HEK293T (cell line): ENCODE measurements at regions not wholly inside any gene's neighbourhood (a gene's known extent, or its start where the extent isn't known, plus 50 kb on each side); places are given as distances from the start of the nearest gene placed in this dataset.

Source experiments
- CTCF ChIA-PET: fragments of 350-600 bp; formaldehyde crosslinking; extraction: SDS; loops from one replicate; lab custom pipeline; 2021; ENCODE audit warnings: antibody characterized with exemption, inconsistent platforms; lab: Yijun Ruan, JAX
- POLR2A ChIA-PET: fragments of 350-600 bp; formaldehyde crosslinking; extraction: SDS; loops from one replicate; lab custom pipeline; 2020; ENCODE audit warnings: antibody characterized with exemption, inconsistent platforms; lab: Yijun Ruan, JAX
- DNase-seq: peaks from one replicate; pipeline ENCODE4 v3.0.0; 2012; ENCODE audit warnings: mixed read lengths; ENCODE audit errors: extremely low spot score
- ARNT ChIP-seq: fragments of 450-650 bp; IDR thresholded peaks from 2 replicates; pipeline ENCODE4 v1.6.1; 2017; ENCODE audit warnings: mild to moderate bottlenecking
- BHLHE40 ChIP-seq: fragments of 450-650 bp; IDR thresholded peaks from 2 replicates; pipeline ENCODE4 v1.6.1; 2016; ENCODE audit warnings: mild to moderate bottlenecking, moderate library complexity, borderline replicate concordance
- CTBP1 ChIP-seq: fragments of 450-650 bp; IDR thresholded peaks from 2 replicates; pipeline ENCODE4 v1.6.1; 2016; ENCODE audit warnings: borderline replicate concordance
- ELF4 ChIP-seq: fragments of 450-650 bp; IDR thresholded peaks from 2 replicates; pipeline ENCODE4 v1.6.1; 2017; ENCODE audit warnings: antibody characterized with exemption
- FOXA1 ChIP-seq: fragments of 450-650 bp; IDR thresholded peaks from 2 replicates; pipeline ENCODE4 v1.6.1; 2016; ENCODE audit warnings: mild to moderate bottlenecking
- FOXK2 ChIP-seq: fragments of 450-650 bp; IDR thresholded peaks from 2 replicates; pipeline ENCODE4 v1.6.1; 2016; ENCODE audit warnings: mild to moderate bottlenecking
- FOXM1 ChIP-seq: fragments of 450-650 bp; IDR thresholded peaks from 2 replicates; pipeline ENCODE4 v1.6.1; 2017; ENCODE audit warnings: mild to moderate bottlenecking, borderline replicate concordance
- HDGF ChIP-seq: fragments of 450-650 bp; IDR thresholded peaks from 2 replicates; pipeline ENCODE4 v1.6.1; 2017; ENCODE audit warnings: antibody characterized with exemption, borderline replicate concordance
- L3MBTL2 ChIP-seq: fragments of 450-650 bp; conservative IDR thresholded peaks from 2 replicates; pipeline ENCODE4 v1.6.1; 2016; ENCODE audit warnings: mild to moderate bottlenecking
- LEF1 ChIP-seq: fragments of 450-650 bp; IDR thresholded peaks from 2 replicates; pipeline ENCODE4 v1.6.1; 2017; ENCODE audit warnings: mild to moderate bottlenecking, borderline replicate concordance
- NFRKB ChIP-seq: fragments of 450-650 bp; IDR thresholded peaks from 2 replicates; pipeline ENCODE4 v1.6.1; 2016; ENCODE audit warnings: mild to moderate bottlenecking, moderate library complexity
- PKNOX1 ChIP-seq: fragments of 450-650 bp; IDR thresholded peaks from 2 replicates; pipeline ENCODE4 v1.6.1; 2016
- SP1 ChIP-seq: fragments of 450-650 bp; IDR thresholded peaks from 2 replicates; pipeline ENCODE4 v1.6.1; 2017
- SUZ12 ChIP-seq: fragments of 450-650 bp; IDR thresholded peaks from 2 replicates; pipeline ENCODE4 v1.6.1; 2016; ENCODE audit warnings: mild to moderate bottlenecking
- TARDBP ChIP-seq: fragments of 450-650 bp; IDR thresholded peaks from 2 replicates; pipeline ENCODE4 v1.6.1; 2016
- ZNF384 ChIP-seq: fragments of 450-650 bp; IDR thresholded peaks from 2 replicates; pipeline ENCODE4 v1.6.1; 2016

DNA sequence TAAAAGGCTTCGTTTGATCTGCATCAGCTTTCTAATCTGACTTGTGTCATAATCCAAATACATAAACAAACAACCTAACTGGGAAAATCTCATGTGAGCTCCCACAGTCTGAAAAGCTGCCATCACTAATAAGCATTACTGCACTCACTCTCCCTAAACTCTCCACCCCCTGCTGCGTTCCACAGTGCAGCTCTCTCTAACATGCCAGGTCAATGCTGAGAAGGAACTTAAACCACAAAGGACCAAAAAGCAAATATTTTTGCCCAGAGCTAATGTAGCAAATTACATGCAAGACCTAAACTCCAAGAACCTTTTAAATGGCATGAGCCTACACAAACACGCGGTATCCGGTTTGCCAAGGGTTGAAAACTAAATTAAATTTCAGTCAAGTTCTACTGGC, 542.3 kb upstream of the JARID2 start:
- POLR2A ChIA-PET = no interaction called here
- TF ChIP-seq FOXK2 = no peak
- TF ChIP-seq BHLHE40 = no peak
- TF ChIP-seq TARDBP = no peak
- no peak for TF ChIP-seq L3MBTL2
- no peak for TF ChIP-seq FOXA1
- no peak for TF ChIP-seq NFRKB
- TF ChIP-seq FOXM1 = no peak
- no peak for TF ChIP-seq ELF4
- TF ChIP-seq CTBP1 = no peak
- TF ChIP-seq LEF1 = no peak
- no peak for TF ChIP-seq ZNF384
- TF ChIP-seq PKNOX1 = no peak
- no peak for TF ChIP-seq HDGF
- CTCF ChIA-PET = no interaction called here

DNA sequence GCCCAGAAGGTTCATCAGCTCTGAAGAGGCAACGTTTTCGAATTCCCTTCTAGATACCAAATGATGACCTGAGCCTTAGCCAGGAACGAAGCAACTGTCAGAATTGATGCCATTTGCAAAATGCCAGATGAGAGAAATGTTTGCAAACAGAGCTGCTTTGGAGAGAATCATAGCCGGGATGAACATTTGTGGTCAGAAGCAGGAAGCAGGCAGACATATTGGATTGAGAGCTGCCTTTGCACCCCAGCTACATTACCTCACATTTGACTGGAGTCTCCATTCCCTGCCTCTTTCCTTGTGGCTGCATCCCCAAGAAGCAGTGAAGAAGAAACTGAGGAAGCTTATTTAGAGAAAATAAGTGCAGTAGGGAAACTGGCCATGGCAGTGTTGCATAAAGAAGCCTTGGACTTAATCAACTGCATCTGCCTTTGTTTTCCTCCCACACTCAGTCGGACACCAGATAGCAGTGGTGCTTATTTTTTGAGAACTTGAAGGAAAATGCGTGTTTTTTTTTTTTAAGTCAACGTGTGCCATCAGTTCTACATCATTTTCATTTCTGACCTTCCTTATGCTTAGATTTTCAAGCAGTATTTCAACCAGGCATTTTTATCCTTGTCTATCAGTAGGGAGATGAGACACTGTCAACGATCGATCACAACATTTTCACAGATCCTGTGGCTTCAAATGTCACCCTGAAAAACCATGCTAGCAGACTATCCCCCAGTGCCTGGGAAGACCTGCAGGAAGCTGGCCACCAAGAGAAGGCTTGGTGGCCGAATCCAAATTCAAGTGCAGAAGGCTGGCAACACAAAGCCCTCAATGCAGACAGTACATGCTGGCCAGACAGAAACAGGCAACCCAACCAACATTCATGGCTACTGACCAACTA, 541.2 kb upstream of the JARID2 start:
- TF ChIP-seq L3MBTL2 = no peak
- TF ChIP-seq SUZ12 = no peak
- TF ChIP-seq CTBP1 = no peak
- POLR2A ChIA-PET = no interaction called here
- no peak for DNase-seq
- CTCF ChIA-PET = interaction anchor here (0.5 kb wide), 1 partner anchor 253 kb away, joined by 4 read pairs; no protein-coding TSS in a partner anchor

More for the DNA sequence above, 542.3 kb upstream of the JARID2 start:
- DNase-seq = no peak

- no peak for TF ChIP-seq TARDBP
- no peak for TF ChIP-seq FOXK2
- no peak for TF ChIP-seq HDGF
- TF ChIP-seq SUZ12 = no peak
- POLR2A ChIA-PET = no interaction called here
- CTCF ChIA-PET = no interaction called here
- no peak for DNase-seq
Observed at GRCh38 chr6:14705841-14706377, 540.0 kb upstream of the JARID2 start.

DNA sequence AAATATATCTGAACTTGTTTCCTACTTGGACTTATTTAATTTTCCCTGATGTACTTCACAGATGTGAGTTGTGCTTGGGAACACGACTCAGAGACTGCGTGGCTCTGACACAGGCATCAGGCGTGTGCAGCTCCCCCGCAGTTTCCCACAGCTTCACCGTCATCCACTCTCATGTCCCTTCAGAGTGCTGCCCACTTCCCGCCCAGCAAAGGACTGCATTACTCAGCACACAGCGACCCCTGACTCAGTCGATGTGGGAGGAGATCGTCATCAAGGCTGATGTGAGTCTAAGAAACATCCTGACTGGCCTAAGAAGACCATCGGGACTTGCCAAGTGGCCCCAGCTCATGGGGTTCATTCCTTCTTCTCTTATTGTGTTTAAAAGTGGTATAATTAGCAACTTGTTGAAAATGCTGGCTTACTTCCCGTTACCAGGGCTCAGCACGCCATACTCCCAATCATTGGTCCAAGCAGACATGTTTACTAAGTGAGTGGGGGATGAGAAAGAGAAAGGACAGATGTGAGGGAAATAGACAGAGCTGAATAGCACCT, 539.4 kb upstream of the JARID2 start:
- ChIA-PET CTCF (no interaction called here), POLR2A (no interaction called here)
- TF ChIP-seq BHLHE40 (no peak), NFRKB (no peak), L3MBTL2 (no peak), ARNT (no peak), ELF4 (no peak), ZNF384 (no peak), SUZ12 (no peak), FOXK2 (no peak), CTBP1 (no peak), HDGF (no peak), FOXM1 (no peak), LEF1 (no peak), TARDBP (no peak), PKNOX1 (no peak), SP1 (no peak)
- no peak for DNase-seq

- POLR2A ChIA-PET = no interaction called here
- CTCF ChIA-PET = no interaction called here
- DNase-seq = no peak
- TF ChIP-seq TARDBP = no peak
- no peak for TF ChIP-seq FOXK2
- no peak for TF ChIP-seq PKNOX1
- no peak for TF ChIP-seq FOXM1
- TF ChIP-seq NFRKB = no peak
- no peak for TF ChIP-seq SP1
- TF ChIP-seq ARNT = no peak
- TF ChIP-seq CTBP1 = no peak
- no peak for TF ChIP-seq ELF4
- TF ChIP-seq L3MBTL2 = no peak
- no peak for TF ChIP-seq BHLHE40
- TF ChIP-seq LEF1 = no peak
- TF ChIP-seq FOXA1 = no peak
- no peak for TF ChIP-seq SUZ12
- TF ChIP-seq ZNF384 = no peak
- no peak for TF ChIP-seq HDGF
Observed at GRCh38 chr6:14707276-14707675, 538.6 kb upstream of the JARID2 start.

- no peak for DNase-seq
- ChIA-PET CTCF (no interaction called here), POLR2A (no interaction called here)
- no peak for TF ChIP-seq PKNOX1
- no peak for TF ChIP-seq ELF4
- no peak for TF ChIP-seq ARNT
- TF ChIP-seq BHLHE40 = no peak
- TF ChIP-seq NFRKB = no peak
- TF ChIP-seq HDGF = no peak
- no peak for TF ChIP-seq FOXK2
- TF ChIP-seq ZNF384 = no peak
- TF ChIP-seq FOXA1 = no peak
- TF ChIP-seq SP1 = no peak
- TF ChIP-seq SUZ12 = no peak
- TF ChIP-seq TARDBP = no peak
- TF ChIP-seq CTBP1 = no peak
Observed at GRCh38 chr6:14707971-14708465, 537.9 kb upstream of the JARID2 start.
